Osteocyte (in vitro differentiated cells): ENCODE measurements at regions not wholly inside any gene's neighbourhood (a gene's known extent, or its start where the extent isn't known, plus 50 kb on each side); places are given as distances from the start of the nearest gene placed in this dataset.

Experiments
- DNase-seq: peaks from one replicate; pipeline ENCODE4 v3.0.0; 2021; ENCODE audit warnings: mixed read lengths; ENCODE audit not compliant: unreplicated experiment; ENCODE audit errors: extremely low spot score
- H3K27ac Mint-ChIP-seq: one replicate; pipeline ENCODE4 v1.8.0; 2021; ENCODE audit warnings: mild to moderate bottlenecking, mixed read lengths; ENCODE audit not compliant: unreplicated experiment
- H3K27me3 Mint-ChIP-seq: one replicate; pipeline ENCODE4 v1.8.0; 2021; ENCODE audit warnings: mixed read lengths; ENCODE audit not compliant: unreplicated experiment
- H3K36me3 Mint-ChIP-seq: one replicate; pipeline ENCODE4 v1.8.0; 2021; ENCODE audit warnings: mixed read lengths; ENCODE audit not compliant: unreplicated experiment
- H3K4me1 Mint-ChIP-seq: one replicate; pipeline ENCODE4 v1.8.0; 2021; ENCODE audit warnings: mixed read lengths; ENCODE audit not compliant: unreplicated experiment
- H3K4me3 Mint-ChIP-seq: one replicate; pipeline ENCODE4 v1.8.0; 2021; ENCODE audit warnings: mild to moderate bottlenecking, moderate library complexity, mixed read lengths; ENCODE audit not compliant: unreplicated experiment
- H3K9me3 Mint-ChIP-seq: one replicate; pipeline ENCODE4 v1.8.0; 2021; ENCODE audit warnings: mixed read lengths; ENCODE audit not compliant: unreplicated experiment
- TF ChIP-seq, protein P1 (sequence below): fragments of 200-600 bp; sonication (generic); IDR thresholded peaks from 2 replicates; pipeline ENCODE4 v1.5.0; 2021; ENCODE audit warnings: antibody characterized with exemption, mild to moderate bottlenecking, moderate library complexity

DNA sequence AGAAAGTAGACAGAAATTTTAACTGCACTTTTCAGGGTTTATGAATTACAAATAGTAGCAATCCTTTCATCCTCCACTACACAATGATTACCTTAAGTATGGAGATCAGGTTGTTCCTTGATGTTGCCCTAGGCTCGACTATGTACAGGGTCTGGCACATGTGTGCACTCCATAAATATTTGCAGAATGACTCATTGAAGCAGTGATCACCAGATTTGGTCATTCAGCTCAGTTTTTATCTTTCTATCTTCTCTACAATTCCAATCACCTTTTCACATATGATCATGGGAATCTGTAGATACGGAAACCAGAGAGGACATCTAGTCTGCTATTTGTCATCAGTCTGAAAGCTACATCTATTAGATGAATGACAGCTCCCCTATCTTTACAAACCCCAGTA is 171.7 kb upstream of the HCCS start:
- DNase-seq = no peak
- Mint-ChIP-seq H3K27ac (no peak overlapping the region), H3K36me3 (no peaks in the 10 kb centered on the region), H3K9me3 (peaks cover 18% of the 10 kb centered on the region), H3K4me1 (peaks cover 2% of the 10 kb centered on the region), H3K4me3 (no peak overlapping the region), H3K27me3 (no peaks in the 10 kb centered on the region)
- TF ChIP-seq, protein P1, sequence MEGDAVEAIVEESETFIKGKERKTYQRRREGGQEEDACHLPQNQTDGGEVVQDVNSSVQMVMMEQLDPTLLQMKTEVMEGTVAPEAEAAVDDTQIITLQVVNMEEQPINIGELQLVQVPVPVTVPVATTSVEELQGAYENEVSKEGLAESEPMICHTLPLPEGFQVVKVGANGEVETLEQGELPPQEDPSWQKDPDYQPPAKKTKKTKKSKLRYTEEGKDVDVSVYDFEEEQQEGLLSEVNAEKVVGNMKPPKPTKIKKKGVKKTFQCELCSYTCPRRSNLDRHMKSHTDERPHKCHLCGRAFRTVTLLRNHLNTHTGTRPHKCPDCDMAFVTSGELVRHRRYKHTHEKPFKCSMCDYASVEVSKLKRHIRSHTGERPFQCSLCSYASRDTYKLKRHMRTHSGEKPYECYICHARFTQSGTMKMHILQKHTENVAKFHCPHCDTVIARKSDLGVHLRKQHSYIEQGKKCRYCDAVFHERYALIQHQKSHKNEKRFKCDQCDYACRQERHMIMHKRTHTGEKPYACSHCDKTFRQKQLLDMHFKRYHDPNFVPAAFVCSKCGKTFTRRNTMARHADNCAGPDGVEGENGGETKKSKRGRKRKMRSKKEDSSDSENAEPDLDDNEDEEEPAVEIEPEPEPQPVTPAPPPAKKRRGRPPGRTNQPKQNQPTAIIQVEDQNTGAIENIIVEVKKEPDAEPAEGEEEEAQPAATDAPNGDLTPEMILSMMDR = no peak

DNA sequence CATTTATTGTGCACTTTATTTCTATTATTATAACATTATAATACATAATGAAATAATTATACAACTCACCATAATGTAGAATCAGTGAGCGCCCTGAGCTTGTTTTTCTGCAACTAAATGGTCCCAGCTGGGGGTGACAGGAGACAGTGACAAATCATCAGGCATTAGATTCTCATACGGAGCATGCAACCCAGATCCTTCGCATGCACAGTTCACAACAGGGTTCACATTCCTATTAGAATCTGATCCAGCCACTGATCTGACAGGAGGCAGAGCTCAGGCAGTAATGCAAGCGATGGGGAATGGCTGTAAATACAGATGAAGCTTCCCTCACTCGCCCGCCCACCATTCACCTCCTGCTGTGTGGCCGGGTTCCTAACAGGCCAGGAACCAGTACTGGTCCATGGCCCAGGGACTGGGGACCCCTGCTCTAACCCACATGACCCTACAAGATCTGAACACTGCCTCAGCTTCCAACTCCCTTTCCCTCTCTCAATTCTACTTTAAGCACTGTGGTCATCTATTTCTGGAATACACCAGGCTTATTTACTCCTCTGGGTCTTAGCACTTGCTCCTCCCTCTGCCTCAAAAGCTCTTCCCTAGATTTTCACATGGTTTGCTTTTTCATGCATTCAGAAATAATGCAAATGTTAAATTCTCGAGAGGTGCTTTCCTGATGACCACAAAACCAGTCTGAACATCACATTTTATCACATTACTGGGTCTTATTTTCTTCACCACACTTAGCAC is 166.8 kb upstream of the HCCS start:
- peaks cover 9% of the 10 kb centered on the region for H3K4me1 Mint-ChIP-seq
- no peak overlapping the region for H3K4me3 Mint-ChIP-seq
- TF ChIP-seq, protein P1 = no peak
- no peak for DNase-seq
- H3K36me3 Mint-ChIP-seq = no peaks in the 10 kb centered on the region
- H3K27ac Mint-ChIP-seq = no peak overlapping the region
- H3K9me3 Mint-ChIP-seq = peaks cover 8% of the 10 kb centered on the region
- no peaks in the 10 kb centered on the region for H3K27me3 Mint-ChIP-seq

DNA sequence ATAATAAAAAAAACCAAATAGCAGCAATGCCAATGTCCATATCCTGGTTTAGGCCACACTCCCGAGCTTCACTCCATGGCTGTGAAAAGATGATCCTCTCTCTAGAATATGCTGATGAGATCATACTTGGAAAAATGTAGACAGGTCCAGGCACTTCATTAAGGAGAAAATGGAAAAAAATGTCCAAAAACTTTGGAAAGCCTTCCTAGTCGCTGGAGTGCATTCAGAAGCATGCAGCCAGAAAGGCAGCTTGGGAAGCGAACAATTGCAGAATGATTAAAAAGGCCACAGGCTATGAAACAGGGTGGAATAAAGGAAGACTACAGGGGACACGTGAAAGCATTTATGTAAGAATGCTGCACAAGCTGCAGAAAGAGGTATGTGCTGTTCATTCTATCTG is 165.6 kb upstream of the HCCS start:
- TF ChIP-seq, protein P1 = no peak
- Mint-ChIP-seq H3K36me3 (no peaks in the 10 kb centered on the region), H3K4me1 (peaks cover 7% of the 10 kb centered on the region), H3K27me3 (no peaks in the 10 kb centered on the region), H3K4me3 (no peak overlapping the region), H3K9me3 (peaks cover 8% of the 10 kb centered on the region), H3K27ac (peak overlapping the region; percentile 39)
- no peak for DNase-seq

DNA sequence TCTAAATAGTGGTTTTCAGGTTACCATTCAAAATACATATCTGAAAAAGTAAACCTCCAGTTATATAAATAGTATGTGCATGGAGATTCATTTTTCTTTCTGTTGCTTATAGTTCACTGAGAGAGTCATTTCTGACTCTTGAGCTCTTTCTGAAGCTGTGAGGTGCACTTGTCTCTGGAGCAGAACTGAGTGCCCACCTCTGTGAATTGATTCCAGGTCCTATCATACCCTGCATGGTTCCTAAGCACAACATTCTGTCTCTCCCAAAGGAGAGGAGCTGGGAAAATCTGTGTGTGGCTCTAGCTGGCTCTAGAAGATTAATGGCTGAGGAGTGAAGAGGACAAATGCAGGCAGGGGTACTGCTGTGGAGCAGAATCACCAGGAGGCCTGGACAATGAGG is 161.6 kb upstream of the HCCS start:
- H3K36me3 Mint-ChIP-seq = no peaks in the 10 kb centered on the region
- H3K4me1 Mint-ChIP-seq = peaks cover 7% of the 10 kb centered on the region
- no peak overlapping the region for H3K27ac Mint-ChIP-seq
- H3K27me3 Mint-ChIP-seq = no peaks in the 10 kb centered on the region
- no peak for DNase-seq
- H3K4me3 Mint-ChIP-seq = no peak overlapping the region
- TF ChIP-seq, protein P1 = no peak
- H3K9me3 Mint-ChIP-seq = peaks cover 6% of the 10 kb centered on the region

GRCh38 chrX:10952619-10953018 is 158.5 kb upstream of the HCCS start:
- H3K9me3 Mint-ChIP-seq = peaks cover 31% of the 10 kb centered on the region

More at GRCh38 chrX:10952619-10953018, 158.5 kb upstream of the HCCS start:
- H3K27ac Mint-ChIP-seq = no peak overlapping the region
- no peak for DNase-seq
- peaks cover 2% of the 10 kb centered on the region for H3K36me3 Mint-ChIP-seq
- TF ChIP-seq, protein P1 = no peak
- no peaks in the 10 kb centered on the region for H3K4me1 Mint-ChIP-seq
- H3K27me3 Mint-ChIP-seq = no peaks in the 10 kb centered on the region
- no peak overlapping the region for H3K4me3 Mint-ChIP-seq
